ENCODE measurements at regions not wholly inside any gene's neighbourhood (a gene's known extent, or its start where the extent isn't known, plus 50 kb on each side); places are given as distances from the start of the nearest gene placed in this dataset.

GRCh38 chr11:95283146-95283545 is 52.1 kb upstream of the SESN3 start:
- H3K36me3 Mint-ChIP-seq = peaks cover 2% of the 10 kb centered on the region
- H3K4me3 Mint-ChIP-seq = no peak overlapping the region

DNA sequence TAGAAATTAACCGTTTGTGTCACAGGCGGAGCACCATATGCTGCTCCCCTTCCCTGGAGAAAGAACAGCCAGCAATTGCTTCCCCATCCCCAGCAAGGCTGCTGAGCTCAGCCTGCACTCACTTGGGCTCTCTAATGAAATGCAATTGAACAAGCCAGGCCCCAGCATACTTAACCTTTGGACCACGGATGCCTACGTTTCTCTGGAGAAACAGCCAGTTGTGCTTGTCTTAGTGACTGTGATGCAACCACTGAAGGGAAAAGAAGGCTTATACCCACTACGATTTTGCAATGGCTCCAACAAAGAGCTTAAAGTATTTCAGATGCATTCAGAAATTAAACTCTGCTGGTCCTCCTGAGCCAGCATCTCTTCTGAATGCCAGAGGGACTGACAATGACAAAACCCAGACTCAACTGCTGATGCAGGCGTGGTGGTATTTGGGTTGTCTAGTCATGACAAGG is 51.3 kb upstream of the SESN3 start:
- 0 out of 2 replicates have a peak overlapping the region, but pooled peaks have one; percentile 8 for H3K27ac Mint-ChIP-seq
- ATAC-seq (peak; percentile 77), DNase-seq (ENCODE audit: low spot score) (no peak)
- H3K36me3 Mint-ChIP-seq = peaks cover 2% of the 10 kb centered on the region
- TF ChIP-seq TP53 (CRISPR knock-in tag; IDR thresholded peaks at IDR 0.05) (no peak), GABPB1 (CRISPR knock-in tag; IDR thresholded peaks at IDR 0.05) (peak; percentile 48; the same call in 1 of the 2 replicates)
- peaks cover 12% of the 10 kb centered on the region for H3K9me3 Mint-ChIP-seq
- no peaks in the 10 kb centered on the region; the same call in 1 of the 2 replicates for H3K27me3 Mint-ChIP-seq (ENCODE audit: low read depth)
- peaks cover 45% of the 10 kb centered on the region for H3K4me1 Mint-ChIP-seq
- CTCF ChIA-PET = interaction anchor here (0.9 to 1.4 kb wide), 3 partner anchors 54 to 423 kb away, joined by 4 to 5 read pairs (median 5); no protein-coding TSS in a partner anchor
- no peak overlapping the region for H3K4me3 Mint-ChIP-seq
- POLR2A ChIA-PET = interaction anchor here (0.6 to 1.2 kb wide), 2 partner anchors 51 to 123 kb away, joined by 3 read pairs; partner anchors contain the start of gene SESN3

More at GRCh38 chr11:95283146-95283545, 52.1 kb upstream of the SESN3 start:
- H3K4me1 Mint-ChIP-seq = peaks cover 43% of the 10 kb centered on the region
- TF ChIP-seq TCF7 (CRISPR knock-in tag; IDR thresholded peaks at IDR 0.05; ENCODE audit: low read depth) (no peak), ELF4 (CRISPR knock-in tag; IDR thresholded peaks at IDR 0.05; ENCODE audit: low read depth) (no peak), ZNF423 (CRISPR knock-in tag; IDR thresholded peaks at IDR 0.05) (no peak)
- TF ChIP-seq, protein P1, sequence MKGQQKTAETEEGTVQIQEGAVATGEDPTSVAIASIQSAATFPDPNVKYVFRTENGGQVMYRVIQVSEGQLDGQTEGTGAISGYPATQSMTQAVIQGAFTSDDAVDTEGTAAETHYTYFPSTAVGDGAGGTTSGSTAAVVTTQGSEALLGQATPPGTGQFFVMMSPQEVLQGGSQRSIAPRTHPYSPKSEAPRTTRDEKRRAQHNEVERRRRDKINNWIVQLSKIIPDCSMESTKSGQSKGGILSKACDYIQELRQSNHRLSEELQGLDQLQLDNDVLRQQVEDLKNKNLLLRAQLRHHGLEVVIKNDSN (CRISPR knock-in tag; IDR thresholded peaks at IDR 0.05) = no peak
- TF ChIP-seq, protein P2, sequence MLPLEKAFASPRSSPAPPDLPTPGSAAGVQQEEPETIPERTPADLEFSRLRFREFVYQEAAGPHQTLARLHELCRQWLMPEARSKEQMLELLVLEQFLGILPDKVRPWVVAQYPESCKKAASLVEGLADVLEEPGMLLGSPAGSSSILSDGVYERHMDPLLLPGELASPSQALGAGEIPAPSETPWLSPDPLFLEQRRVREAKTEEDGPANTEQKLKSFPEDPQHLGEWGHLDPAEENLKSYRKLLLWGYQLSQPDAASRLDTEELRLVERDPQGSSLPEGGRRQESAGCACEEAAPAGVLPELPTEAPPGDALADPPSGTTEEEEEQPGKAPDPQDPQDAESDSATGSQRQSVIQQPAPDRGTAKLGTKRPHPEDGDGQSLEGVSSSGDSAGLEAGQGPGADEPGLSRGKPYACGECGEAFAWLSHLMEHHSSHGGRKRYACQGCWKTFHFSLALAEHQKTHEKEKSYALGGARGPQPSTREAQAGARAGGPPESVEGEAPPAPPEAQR (CRISPR knock-in tag; IDR thresholded peaks at IDR 0.05) = no peak
- TF ChIP-seq, protein P3, sequence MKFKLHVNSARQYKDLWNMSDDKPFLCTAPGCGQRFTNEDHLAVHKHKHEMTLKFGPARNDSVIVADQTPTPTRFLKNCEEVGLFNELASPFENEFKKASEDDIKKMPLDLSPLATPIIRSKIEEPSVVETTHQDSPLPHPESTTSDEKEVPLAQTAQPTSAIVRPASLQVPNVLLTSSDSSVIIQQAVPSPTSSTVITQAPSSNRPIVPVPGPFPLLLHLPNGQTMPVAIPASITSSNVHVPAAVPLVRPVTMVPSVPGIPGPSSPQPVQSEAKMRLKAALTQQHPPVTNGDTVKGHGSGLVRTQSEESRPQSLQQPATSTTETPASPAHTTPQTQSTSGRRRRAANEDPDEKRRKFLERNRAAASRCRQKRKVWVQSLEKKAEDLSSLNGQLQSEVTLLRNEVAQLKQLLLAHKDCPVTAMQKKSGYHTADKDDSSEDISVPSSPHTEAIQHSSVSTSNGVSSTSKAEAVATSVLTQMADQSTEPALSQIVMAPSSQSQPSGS (CRISPR knock-in tag; IDR thresholded peaks at IDR 0.05; ENCODE audit: borderline replicate concordance, low read depth) = no peak
- H3K27me3 Mint-ChIP-seq (ENCODE audit: low read depth) = no peaks in the 10 kb centered on the region; the same call in 1 of the 2 replicates
- no peak overlapping the region for H3K27ac Mint-ChIP-seq
- DNase-seq (ENCODE audit: low spot score) (no peak), ATAC-seq (no peak)
- ChIA-PET POLR2A (interaction anchor here (0.6 kb wide), 1 partner anchor 124 kb away, joined by 3 read pairs; no protein-coding TSS in a partner anchor), CTCF (no interaction called here)
- peaks cover 15% of the 10 kb centered on the region for H3K9me3 Mint-ChIP-seq

All from WTC11 (cell line).